ENCODE measurements at regions not wholly inside any gene's neighbourhood (a gene's known extent, or its start where the extent isn't known, plus 50 kb on each side); places are given as distances from the start of the nearest gene placed in this dataset.

GRCh38 chr10:78830062-78830975, 238.4 kb upstream of the ZMIZ1 start:
- CTCF ChIA-PET, result interaction anchor here (1.2 kb wide), 1 partner anchor 15 kb away, joined by 3 read pairs; no protein-coding TSS in a partner anchor
- POLR2A ChIA-PET, result no interaction called here
- TF ChIP-seq CTCF (IDR thresholded peaks at IDR 0.05; ENCODE audit: control extremely low read depth, extremely low read depth, low read depth, missing control alignments), result no peak
- no peak for DNase-seq (ENCODE audit: extremely low spot score)

- CTCF ChIA-PET, result no interaction called here
- no peak for DNase-seq (ENCODE audit: extremely low spot score)
- POLR2A ChIA-PET, result no interaction called here
- no peak for TF ChIP-seq CTCF (IDR thresholded peaks at IDR 0.05; ENCODE audit: control extremely low read depth, extremely low read depth, low read depth, missing control alignments)
Observed at GRCh38 chr10:78830976-78831375, 237.8 kb upstream of the ZMIZ1 start.

- ChIA-PET CTCF (no interaction called here), POLR2A (no interaction called here)
- TF ChIP-seq CTCF (IDR thresholded peaks at IDR 0.05; ENCODE audit: control extremely low read depth, extremely low read depth, low read depth, missing control alignments), result no peak
- no peak for DNase-seq (ENCODE audit: extremely low spot score)
Observed at GRCh38 chr10:78831461-78831860, 237.3 kb upstream of the ZMIZ1 start.

GRCh38 chr10:78832281-78832680, 236.5 kb upstream of the ZMIZ1 start:
- ChIA-PET POLR2A (no interaction called here), CTCF (interaction anchor here (1.3 to 1.8 kb wide), 3 partner anchors 10 to 20 kb away, joined by 3 to 4 read pairs (median 3); no protein-coding TSS in a partner anchor)
- TF ChIP-seq CTCF (IDR thresholded peaks at IDR 0.05; ENCODE audit: control extremely low read depth, extremely low read depth, low read depth, missing control alignments), result no peak
- DNase-seq (ENCODE audit: extremely low spot score), result no peak

- ChIA-PET POLR2A (no interaction called here), CTCF (no interaction called here)
- TF ChIP-seq CTCF (IDR thresholded peaks at IDR 0.05; ENCODE audit: control extremely low read depth, extremely low read depth, low read depth, missing control alignments), result no peak
- DNase-seq (ENCODE audit: extremely low spot score), result no peak
Observed at GRCh38 chr10:78838141-78838657, 230.6 kb upstream of the ZMIZ1 start.

GRCh38 chr10:78843495-78843894, 225.3 kb upstream of the ZMIZ1 start:
- POLR2A ChIA-PET, result no interaction called here
- CTCF ChIA-PET, result interaction anchor here (1.0 kb wide), 1 partner anchor 10 kb away, joined by 3 read pairs; no protein-coding TSS in a partner anchor
- no peak for TF ChIP-seq CTCF (IDR thresholded peaks at IDR 0.05; ENCODE audit: control extremely low read depth, extremely low read depth, low read depth, missing control alignments)
- no peak for DNase-seq (ENCODE audit: extremely low spot score)

All from GM10248 (cell line).